SK-N-SH (cell line): ENCODE measurements at regions not wholly inside any gene's neighbourhood (a gene's known extent, or its start where the extent isn't known, plus 50 kb on each side); places are given as distances from the start of the nearest gene placed in this dataset.

Experiments used
- CTCF ChIA-PET: fragments of 300-600, 350-600 bp; formaldehyde crosslinking; extraction: SDS; loops from one replicate; lab custom pipeline; 2021; lab: Yijun Ruan, JAX
- POLR2A ChIA-PET: fragments of 350-600 bp; sonication (Branson Sonifier 250); formaldehyde crosslinking; extraction: SDS; loops from one replicate; lab custom pipeline; 2020; ENCODE audit warnings: antibody characterized with exemption, inconsistent platforms; lab: Yijun Ruan, JAX
- DNase-seq: peaks from one replicate; pipeline ENCODE4 v3.0.0; 2012
- H2AFZ ChIP-seq: fragments of 200-600 bp; sonication (generic); 2 replicates; pipeline ENCODE4 v1.8.1; 2016; ENCODE audit warnings: antibody characterized with exemption, mild to moderate bottlenecking, low read depth
- H3F3A ChIP-seq: fragments of 200-600 bp; sonication (generic); replicated peaks from 2 replicates; pipeline ENCODE3; 2016; ENCODE audit warnings: antibody characterized with exemption, mild to moderate bottlenecking; ENCODE audit not compliant: insufficient read depth
- H3K27ac ChIP-seq, 2 experiments: fragments of 200-500 bp in 1 of 2; fragments of 200-600 bp in 1 of 2; sonication (Bioruptor generic) in 1 of 2; sonication (generic), shearing (Covaris generic) in 1 of 2; 2 replicates each; pipeline versions ENCODE4 v1.5.1 to v1.6.1; 2014 to 2016; ENCODE audit warnings: low read depth in 2 of 2, inconsistent platforms in 1 of 2, low read length in 1 of 2, mild to moderate bottlenecking in 1 of 2, mixed read lengths in 1 of 2
- H3K27me3 ChIP-seq: fragments of 200-600 bp; sonication (generic), shearing (Covaris generic); 2 replicates; pipeline ENCODE4 v1.6.1; 2016; ENCODE audit warnings: mixed run types; ENCODE audit not compliant: insufficient read depth
- H3K36me3 ChIP-seq, 2 experiments: fragments of 200-500 bp in 1 of 2; fragments of 200-600 bp in 1 of 2; sonication (Bioruptor generic) in 1 of 2; sonication (generic) in 1 of 2; replicated peaks in 1 of 2; 2 replicates each; pipeline versions ENCODE3 to v1.5.1; 2014 to 2016; ENCODE audit warnings: low read length in 1 of 2, mild to moderate bottlenecking in 1 of 2; ENCODE audit not compliant: insufficient read depth in 2 of 2, control insufficient read depth in 1 of 2
- H3K4me1 ChIP-seq, 2 experiments: fragments of 200-500 bp in 1 of 2; fragments of 200-600 bp in 1 of 2; sonication (Bioruptor generic) in 1 of 2; sonication (generic), shearing (Covaris generic) in 1 of 2; 2 replicates each; pipeline versions ENCODE4 v1.5.1 to v1.6.1; 2014 to 2016; ENCODE audit warnings: low read depth in 1 of 2, low read length in 1 of 2, mixed run types in 1 of 2; ENCODE audit not compliant: insufficient read depth in 2 of 2, control insufficient read depth in 1 of 2
- H3K4me2 ChIP-seq: fragments of 200-600 bp; sonication (generic), shearing (Covaris generic); 2 replicates; pipeline ENCODE4 v1.6.1; 2017; ENCODE audit warnings: mixed run types
- H3K4me3 ChIP-seq, 2 experiments: fragments of 200-500 bp in 1 of 2; fragments of 200-600 bp in 1 of 2; sonication (Bioruptor generic) in 1 of 2; sonication (generic), shearing (Covaris generic) in 1 of 2; 2 replicates each; pipeline versions ENCODE4 v1.5.1 to v1.8.1; 2014 to 2016; ENCODE audit warnings: low read depth in 2 of 2, inconsistent platforms in 1 of 2, low read length in 1 of 2, mild to moderate bottlenecking in 1 of 2, mixed read lengths in 1 of 2, moderate library complexity in 1 of 2
- H3K79me2 ChIP-seq: fragments of 200-600 bp; sonication (generic); 2 replicates; pipeline ENCODE4 v1.8.1; 2017; ENCODE audit warnings: mild to moderate bottlenecking; ENCODE audit not compliant: insufficient read depth
- H3K9ac ChIP-seq: fragments of 200-600 bp; sonication (generic); 2 replicates; pipeline ENCODE4 v1.6.1; 2017; ENCODE audit warnings: mixed run types
- H3K9me2 ChIP-seq: fragments of 200-600 bp; sonication (generic); 2 replicates; pipeline ENCODE4 v1.6.1; 2017; ENCODE audit warnings: mixed run types
- H3K9me3 ChIP-seq: fragments of 200-600 bp; sonication (generic); 2 replicates; pipeline ENCODE4 v1.6.1; 2017; ENCODE audit warnings: mixed run types, mild to moderate bottlenecking, moderate library complexity
- H4K20me1 ChIP-seq: fragments of 200-600 bp; sonication (generic); 2 replicates; pipeline ENCODE4 v1.6.1; 2017; ENCODE audit warnings: mild to moderate bottlenecking, mixed run types; ENCODE audit not compliant: insufficient read depth
- CHD2 ChIP-seq: fragments of 150-350 bp; IDR thresholded peaks from 2 replicates; pipeline ENCODE4 v1.6.1; 2018; ENCODE audit warnings: low read length; ENCODE audit not compliant: partially characterized antibody
- ELF1 ChIP-seq: IDR thresholded peaks from 2 replicates; pipeline ENCODE4 v1.4.0; 2012
- FOXJ3 ChIP-seq: sonication (generic); formaldehyde crosslinking; IDR thresholded peaks from 2 replicates; pipeline ENCODE4 v1.5.1; 2020; ENCODE audit warnings: mild to moderate bottlenecking, missing genetic modification reagents
- FOXM1 ChIP-seq: IDR thresholded peaks from 2 replicates; pipeline ENCODE4 v1.4.0; 2012; ENCODE audit warnings: low read depth, mild to moderate bottlenecking
- GABPA ChIP-seq: IDR thresholded peaks from 2 replicates; pipeline ENCODE4 v1.4.0; 2012; ENCODE audit warnings: low read depth, mild to moderate bottlenecking
- GATA2 ChIP-seq: sonication (generic); formaldehyde crosslinking; IDR thresholded peaks from 2 replicates; pipeline ENCODE4 v1.5.0; 2020; ENCODE audit warnings: mild to moderate bottlenecking, missing genetic modification reagents
- JUND ChIP-seq: IDR thresholded peaks from 2 replicates; pipeline ENCODE4 v1.4.0; 2012
- RCOR1 ChIP-seq: fragments of 150-350 bp; IDR thresholded peaks from 2 replicates; pipeline ENCODE4 v1.6.1; 2017; ENCODE audit warnings: antibody characterized with exemption, low read length
- RXRA ChIP-seq: IDR thresholded peaks from 2 replicates; pipeline ENCODE4 v1.4.0; 2012; ENCODE audit warnings: low read depth, mild to moderate bottlenecking, borderline replicate concordance
- SMC3 ChIP-seq: IDR thresholded peaks from 2 replicates; pipeline ENCODE4 v1.6.1; 2012; ENCODE audit warnings: low read depth, low read length, improper control_type of control experiment
- TAF1 ChIP-seq: IDR thresholded peaks from 2 replicates; pipeline ENCODE4 v1.6.1; 2012; ENCODE audit warnings: low read depth, mild to moderate bottlenecking, low read length, moderate library complexity, borderline replicate concordance
- TCF12 ChIP-seq: IDR thresholded peaks from 2 replicates; pipeline ENCODE4 v1.4.0; 2012
- TEAD4 ChIP-seq: IDR thresholded peaks from 2 replicates; pipeline ENCODE4 v1.4.0; 2012; ENCODE audit warnings: mild to moderate bottlenecking, borderline replicate concordance; ENCODE audit not compliant: insufficient read depth
- YY1 ChIP-seq: IDR thresholded peaks from 2 replicates; pipeline ENCODE4 v1.4.0; 2012; ENCODE audit warnings: low read depth, mild to moderate bottlenecking
- WGBS: methylation state at CpG from one replicate; pipeline ENCODE4 v1.1.6; 2017; ENCODE audit warnings: low lambda C conversion rate; 5-methylcytosine and 5-hydroxymethylcytosine counted together
- TF ChIP-seq, protein P1 (sequence below): IDR thresholded peaks from 2 replicates; pipeline ENCODE4; 2012

- ChIA-PET POLR2A (no interaction called here), CTCF (no interaction called here)
Measured at GRCh38 chr3:103059432-103059831, 624.6 kb downstream of the ZPLD1 start.

GRCh38 chr3:103060242-103060641 lies 625.4 kb downstream of the ZPLD1 start:
- H3K4me3 ChIP-seq, result no peak overlapping the region
- ChIA-PET POLR2A (no interaction called here), CTCF (no interaction called here)
- H2AFZ ChIP-seq, result no peak overlapping the region
- peaks cover 11 to 17% of the 10 kb centered on the region in 2 experiments; a peak in 3 of 4 replicates for H3K4me1 ChIP-seq
- H3K9ac ChIP-seq, result no peak overlapping the region
- H4K20me1 ChIP-seq, result no peaks in the 10 kb centered on the region
- 72% methylated on average over 3 of the region's 3 CpGs for WGBS
- no peaks in the 10 kb centered on the region for H3K79me2 ChIP-seq
- no peaks in the 10 kb centered on the region for H3K9me2 ChIP-seq
- no peaks in the 10 kb centered on the region for H3F3A ChIP-seq
- no peak overlapping the region for H3K4me2 ChIP-seq
- no peaks in the 10 kb centered on the region for H3K27me3 ChIP-seq
- TF ChIP-seq RXRA (no peak), YY1 (no peak), ELF1 (no peak), TAF1 (no peak), FOXM1 (no peak)
- no peak overlapping the region for H3K27ac ChIP-seq
- H3K36me3 ChIP-seq, result no peaks in the 10 kb centered on the region
- DNase-seq, result no peak
- H3K9me3 ChIP-seq, result no peaks in the 10 kb centered on the region

More at GRCh38 chr3:103059432-103059831, 624.6 kb downstream of the ZPLD1 start:
- no peak overlapping the region for H3K4me2 ChIP-seq
- no peak overlapping the region for H3K27ac ChIP-seq
- H3K9me2 ChIP-seq, result no peaks in the 10 kb centered on the region
- no peaks in the 10 kb centered on the region for H3F3A ChIP-seq
- no peaks in the 10 kb centered on the region for H3K27me3 ChIP-seq
- 63% methylated on average over 2 of the region's 2 CpGs for WGBS
- no peak overlapping the region for H3K9ac ChIP-seq
- no peaks in the 10 kb centered on the region for H3K9me3 ChIP-seq
- no peaks in the 10 kb centered on the region for H3K36me3 ChIP-seq
- peaks cover 13 to 17% of the 10 kb centered on the region in 2 experiments; a peak in 3 of 4 replicates for H3K4me1 ChIP-seq
- H3K79me2 ChIP-seq, result no peaks in the 10 kb centered on the region
- no peak overlapping the region for H2AFZ ChIP-seq
- DNase-seq, result no peak
- H4K20me1 ChIP-seq, result no peaks in the 10 kb centered on the region
- no peak for TF ChIP-seq TCF12
- no peak overlapping the region for H3K4me3 ChIP-seq

DNA sequence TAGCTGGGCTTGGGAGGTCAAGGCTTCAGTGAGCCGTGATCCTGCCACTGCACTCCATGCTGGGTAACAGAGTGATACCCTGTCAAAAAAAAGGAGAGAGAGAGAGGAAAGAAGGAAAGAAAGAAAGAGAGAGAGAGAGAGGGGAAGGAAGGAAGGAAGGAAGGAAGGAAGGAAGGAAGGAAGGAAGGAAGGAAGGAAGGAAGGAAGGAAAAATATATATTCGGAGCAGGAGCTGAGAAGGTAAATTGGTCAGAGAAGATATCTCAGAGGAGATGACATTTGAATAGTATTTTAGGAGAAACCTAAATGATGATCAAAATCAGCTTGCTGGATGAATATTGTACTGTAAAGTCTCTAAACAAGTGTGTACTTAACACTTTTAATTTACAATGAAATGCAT lies 633.1 kb downstream of the ZPLD1 start:
- Histone ChIP-seq H3K4me2 (no peak overlapping the region), H3F3A (no peaks in the 10 kb centered on the region), H3K4me1 (no peaks in the 10 kb centered on the region; a peak in 1 of 4 replicates), H3K9ac (no peak overlapping the region), H3K27ac (no peak overlapping the region), H2AFZ (no peak overlapping the region), H3K79me2 (no peaks in the 10 kb centered on the region), H3K27me3 (no peaks in the 10 kb centered on the region), H3K36me3 (no peaks in the 10 kb centered on the region), H3K4me3 (no peak overlapping the region), H4K20me1 (no peaks in the 10 kb centered on the region), H3K9me2 (no peaks in the 10 kb centered on the region), H3K9me3 (no peaks in the 10 kb centered on the region)
- TF ChIP-seq TEAD4, result no peak
- no peak for TF ChIP-seq RCOR1
- TF ChIP-seq TCF12, result no peak
- TF ChIP-seq FOXM1, result no peak
- TF ChIP-seq RXRA, result no peak
- no peak for TF ChIP-seq GABPA
- no peak for TF ChIP-seq GATA2
- no peak for TF ChIP-seq TAF1
- no peak for TF ChIP-seq FOXJ3 (CRISPR knock-in tag)
- no peak for TF ChIP-seq SMC3
- no peak for TF ChIP-seq JUND
- no peak for TF ChIP-seq CHD2
- TF ChIP-seq, protein P1, sequence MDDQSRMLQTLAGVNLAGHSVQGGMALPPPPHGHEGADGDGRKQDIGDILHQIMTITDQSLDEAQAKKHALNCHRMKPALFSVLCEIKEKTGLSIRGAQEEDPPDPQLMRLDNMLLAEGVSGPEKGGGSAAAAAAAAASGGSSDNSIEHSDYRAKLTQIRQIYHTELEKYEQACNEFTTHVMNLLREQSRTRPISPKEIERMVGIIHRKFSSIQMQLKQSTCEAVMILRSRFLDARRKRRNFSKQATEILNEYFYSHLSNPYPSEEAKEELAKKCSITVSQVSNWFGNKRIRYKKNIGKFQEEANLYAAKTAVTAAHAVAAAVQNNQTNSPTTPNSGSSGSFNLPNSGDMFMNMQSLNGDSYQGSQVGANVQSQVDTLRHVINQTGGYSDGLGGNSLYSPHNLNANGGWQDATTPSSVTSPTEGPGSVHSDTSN, result no peak
- ChIA-PET POLR2A (no interaction called here), CTCF (no interaction called here)
- 79% methylated on average over 2 of the region's 2 CpGs for WGBS
- no peak for DNase-seq
